H1 (cell line): ENCODE measurements at regions not wholly inside any gene's neighbourhood (a gene's known extent, or its start where the extent isn't known, plus 50 kb on each side); places are given as distances from the start of the nearest gene placed in this dataset.
"Not testable (repeated sequence)": the region's sequence is repeated elsewhere in the genome, so short reads cannot be mapped to it uniquely, and the experiment has no call there.

Source experiments
- CTCF ChIA-PET: fragments of 300-600 bp; sonication (Branson Sonifier 250); formaldehyde crosslinking; loops from one replicate; lab custom pipeline; 2021; ENCODE audit not compliant: partially characterized antibody; lab: Charles Lee
- POLR2A ChIA-PET: fragments of 300-600 bp; sonication (Branson Sonifier 250); formaldehyde crosslinking; loops from one replicate; lab custom pipeline; 2021; ENCODE audit warnings: inconsistent platforms; ENCODE audit not compliant: partially characterized antibody; lab: Charles Lee
- DNase-seq, 2 experiments: peaks; one replicate each; pipeline versions ENCODE4 v3.0.0 to v3.0.0-alpha.2; 2010 to 2022; ENCODE audit warnings: low spot score in 2 of 2, low read depth in 1 of 2, mixed read lengths in 1 of 2
- FAIRE-seq: peaks from 2 replicates; lab custom pipeline; 2011; peaks lifted over from hg19 to GRCh38; lab: Jason Lieb, UNC
- H2AFZ ChIP-seq: 2 replicates; pipeline ENCODE4 v1.8.1; 2012; ENCODE audit warnings: low read length, inconsistent platforms
- H2AK5ac ChIP-seq: 2 replicates; pipeline ENCODE4 v1.6.1; 2013; ENCODE audit warnings: low read depth, low read length
- H2BK120ac ChIP-seq: replicated peaks from 2 replicates; pipeline ENCODE3; 2013; ENCODE audit warnings: low read depth, low read length, inconsistent platforms
- H2BK12ac ChIP-seq: 2 replicates; pipeline ENCODE4 v1.6.1; 2013; ENCODE audit warnings: low read depth, low read length
- H2BK15ac ChIP-seq: 2 replicates; pipeline ENCODE4 v1.6.1; 2013; ENCODE audit warnings: low read length
- H2BK20ac ChIP-seq: 2 replicates; pipeline ENCODE4 v1.6.1; 2013; ENCODE audit warnings: low read length
- H2BK5ac ChIP-seq: 2 replicates; pipeline ENCODE4 v1.6.1; 2013; ENCODE audit warnings: low read depth, low read length
- H3K14ac ChIP-seq: 2 replicates; pipeline ENCODE4 v1.6.1; 2013; ENCODE audit warnings: inconsistent platforms; ENCODE audit not compliant: insufficient read length
- H3K18ac ChIP-seq: 2 replicates; pipeline ENCODE4 v1.6.1; 2013; ENCODE audit warnings: low read length; ENCODE audit errors: extremely low read depth
- H3K23ac ChIP-seq: 2 replicates; pipeline ENCODE4 v1.6.1; 2013; ENCODE audit warnings: inconsistent platforms; ENCODE audit not compliant: insufficient read length
- H3K23me2 ChIP-seq: 2 replicates; pipeline ENCODE4 v1.6.1; 2013; ENCODE audit warnings: low read depth, low read length
- H3K27ac ChIP-seq: 2 replicates; pipeline ENCODE4 v1.6.1; 2011; ENCODE audit warnings: low read depth, low read length, inconsistent platforms
- H3K27me3 ChIP-seq, 4 experiments: replicated peaks in 1 of 4; 1 replicate in 1 of 4; 2 replicates in 3 of 4; pipeline versions ENCODE4 v1.6.1 to v1.8.1; 2011 to 2013; ENCODE audit warnings: low read length in 3 of 4, mild to moderate bottlenecking in 3 of 4, inconsistent platforms in 2 of 4, mixed read lengths in 2 of 4, moderate library complexity in 1 of 4; ENCODE audit not compliant: control insufficient read depth in 3 of 4, insufficient read depth in 3 of 4; ENCODE audit errors: extremely low read depth in 1 of 4
- H3K36me3 ChIP-seq, 4 experiments: 2 replicates each; pipeline versions ENCODE4 v1.6.1 to v1.8.1; 2011 to 2013; ENCODE audit warnings: mild to moderate bottlenecking in 4 of 4, low read length in 3 of 4, moderate library complexity in 2 of 4, control low read depth in 1 of 4, inconsistent platforms in 1 of 4; ENCODE audit not compliant: insufficient read depth in 4 of 4, control insufficient read depth in 2 of 4
- H3K4ac ChIP-seq: replicated peaks from 2 replicates; pipeline ENCODE3; 2013; ENCODE audit warnings: low read length, low read depth, mixed read lengths, inconsistent platforms; ENCODE audit not compliant: insufficient read length
- H3K4me1 ChIP-seq, 4 experiments: replicated peaks in 1 of 4; 1 replicate in 1 of 4; 2 replicates in 3 of 4; pipeline versions ENCODE4 v1.6.1 to v1.8.1; 2011 to 2013; ENCODE audit warnings: low read length in 3 of 4, inconsistent platforms in 2 of 4, mixed read lengths in 1 of 4; ENCODE audit not compliant: insufficient read depth in 4 of 4, control insufficient read depth in 3 of 4
- H3K4me2 ChIP-seq, 2 experiments: 2 replicates each; pipeline versions ENCODE4 v1.6.1 to v1.8.1; 2011 to 2013; ENCODE audit warnings: low read depth in 2 of 2, low read length in 2 of 2, control low read depth in 1 of 2, inconsistent platforms in 1 of 2, mild to moderate bottlenecking in 1 of 2; ENCODE audit not compliant: insufficient read depth in 1 of 2
- H3K4me3 ChIP-seq, 4 experiments: fragments of 200-600, 300-600 bp in 1 of 4; sonication (generic), shearing (Covaris generic), sonication (Bioruptor Twin) in 1 of 4; 2 replicates each; pipeline versions ENCODE4 v1.5.1 to v1.8.1; 2011 to 2016; ENCODE audit warnings: low read length in 4 of 4, low read depth in 3 of 4, control low read depth in 2 of 4, inconsistent platforms in 2 of 4, mild to moderate bottlenecking in 2 of 4, mixed read lengths in 1 of 4, moderate library complexity in 1 of 4; ENCODE audit not compliant: insufficient read depth in 2 of 4; ENCODE audit errors: extremely low read depth in 1 of 4
- H3K56ac ChIP-seq: replicated peaks from 2 replicates; pipeline ENCODE3; 2013; ENCODE audit warnings: low read depth, mild to moderate bottlenecking, mixed read lengths, low read length, inconsistent platforms; ENCODE audit not compliant: insufficient read length
- H3K79me1 ChIP-seq: 2 replicates; pipeline ENCODE4 v1.6.1; 2013; ENCODE audit warnings: low read depth, low read length, control low read depth
- H3K79me2 ChIP-seq, 2 experiments: 2 replicates each; pipeline versions ENCODE4 v1.6.1 to v1.8.1; 2012 to 2013; ENCODE audit warnings: low read length in 2 of 2, mild to moderate bottlenecking in 2 of 2, inconsistent platforms in 1 of 2; ENCODE audit not compliant: insufficient read depth in 2 of 2, control insufficient read depth in 1 of 2
- H3K9ac ChIP-seq, 4 experiments: replicated peaks in 1 of 4; 1 replicate in 1 of 4; 2 replicates in 3 of 4; pipeline versions ENCODE4 v1.6.1 to v1.8.1; 2011 to 2013; ENCODE audit warnings: low read depth in 3 of 4, low read length in 3 of 4, control low read depth in 2 of 4, mild to moderate bottlenecking in 2 of 4, moderate library complexity in 2 of 4, inconsistent platforms in 1 of 4; ENCODE audit errors: extremely low read depth in 1 of 4
- H3K9me3 ChIP-seq, 2 experiments: 2 replicates each; pipeline versions ENCODE4 v1.6.1 to v1.8.1; 2012 to 2013; ENCODE audit warnings: mild to moderate bottlenecking in 2 of 2, moderate library complexity in 2 of 2, control low read depth in 1 of 2, inconsistent platforms in 1 of 2, low read depth in 1 of 2, low read length in 1 of 2, mixed read lengths in 1 of 2; ENCODE audit not compliant: insufficient read depth in 2 of 2
- H4K20me1 ChIP-seq, 2 experiments: replicated peaks in 1 of 2; 2 replicates each; pipeline versions ENCODE3 to v1.8.1; 2011 to 2013; ENCODE audit warnings: inconsistent platforms in 2 of 2, low read length in 2 of 2, mild to moderate bottlenecking in 1 of 2; ENCODE audit not compliant: insufficient read depth in 2 of 2, control insufficient read depth in 1 of 2
- H4K5ac ChIP-seq: 2 replicates; pipeline ENCODE4 v1.6.1; 2013; ENCODE audit warnings: low read length, low read depth, mixed read lengths, inconsistent platforms; ENCODE audit not compliant: insufficient read length
- H4K8ac ChIP-seq: 2 replicates; pipeline ENCODE4 v1.8.0; 2013; ENCODE audit warnings: mild to moderate bottlenecking, moderate library complexity, low read length, inconsistent platforms; ENCODE audit not compliant: insufficient read depth; ENCODE audit errors: extremely low read depth
- H4K91ac ChIP-seq: replicated peaks from 2 replicates; pipeline ENCODE3; 2013; ENCODE audit warnings: low read length, mixed read lengths, inconsistent platforms; ENCODE audit not compliant: insufficient read length
- WGBS, 2 experiments: shearing (Covaris generic) in 1 of 2; methylation state at CpG; one replicate each; pipeline versions ENCODE4 v1.1.6 to v1.1.7; 2013 to 2015; ENCODE audit warnings: low lambda C conversion rate in 2 of 2, mixed read lengths in 2 of 2, inconsistent platforms in 1 of 2, low coverage in 1 of 2, missing lambda C conversion rate in 1 of 2; ENCODE audit not compliant: insufficient replicate concordance in 2 of 2, insufficient coverage in 1 of 2, insufficient read length in 1 of 2; ENCODE audit errors: extremely low coverage in 1 of 2, missing lambda C conversion rate in 1 of 2; 5-methylcytosine and 5-hydroxymethylcytosine counted together

- DNase-seq, H3K4me3 ChIP-seq, H3K18ac ChIP-seq, H3K56ac ChIP-seq, H3K27me3 ChIP-seq, H2BK20ac ChIP-seq, H4K91ac ChIP-seq, H4K5ac ChIP-seq, H2BK120ac ChIP-seq, H3K23ac ChIP-seq, CTCF ChIA-PET, H3K4ac ChIP-seq, H3K9me3 ChIP-seq, H4K20me1 ChIP-seq, H3K79me1 ChIP-seq, H4K8ac ChIP-seq, POLR2A ChIA-PET, H3K14ac ChIP-seq, H2BK15ac ChIP-seq, H2BK5ac ChIP-seq, FAIRE-seq, H2BK12ac ChIP-seq, H3K79me2 ChIP-seq, H3K4me1 ChIP-seq, H2AK5ac ChIP-seq, H3K9ac ChIP-seq, H2AFZ ChIP-seq, H3K4me2 ChIP-seq, H3K27ac ChIP-seq: not testable (repeated sequence)
- Histone ChIP-seq H3K36me3 (peaks cover 0 to 16% (median 5%) of the 10 kb centered on the region in 4 experiments; a peak in 3 of 8 replicates), H3K23me2 (peaks cover 27% of the 10 kb centered on the region; the same call in 1 of the 2 replicates)
- 83% methylated on average over 1 of the region's 1 CpG; no CpG with 5 or more reads in 1 of the 2 experiments for WGBS, 2 experiments
These were observed 210.8 kb downstream of the LMLN start for GRCh38 chr3:198170781-198171180.

DNA sequence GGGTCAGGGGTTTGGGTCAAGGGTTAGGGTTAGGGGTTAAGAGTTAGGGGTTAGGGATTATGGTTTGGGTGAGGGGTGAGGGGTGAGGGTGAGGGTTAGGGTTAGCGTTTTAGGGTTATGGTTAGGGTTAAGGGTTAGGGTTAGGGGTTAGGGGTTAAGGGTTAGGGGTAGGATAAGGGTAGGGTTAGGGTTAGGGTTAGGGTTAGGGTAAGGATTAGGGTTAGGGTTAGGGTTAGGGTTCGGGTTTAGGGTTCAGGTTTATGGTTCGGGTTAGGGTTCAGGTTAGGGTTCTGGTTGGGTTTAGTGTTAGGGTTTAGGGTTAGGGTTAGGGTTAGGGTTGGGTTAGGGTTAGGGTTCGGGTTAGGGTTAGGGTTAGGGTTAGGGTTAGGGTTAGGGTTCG, 213.1 kb downstream of the LMLN start:
- H4K5ac ChIP-seq, H3K4me1 ChIP-seq, H3K18ac ChIP-seq, H2BK15ac ChIP-seq, H3K27ac ChIP-seq, H2BK5ac ChIP-seq, H3K56ac ChIP-seq, H3K23ac ChIP-seq, H2AFZ ChIP-seq, H2BK120ac ChIP-seq, POLR2A ChIA-PET, H4K91ac ChIP-seq, H3K14ac ChIP-seq, H3K27me3 ChIP-seq, H3K4me2 ChIP-seq, H3K79me1 ChIP-seq, H3K4ac ChIP-seq, H3K9me3 ChIP-seq, H2BK12ac ChIP-seq, DNase-seq, H3K79me2 ChIP-seq, H2BK20ac ChIP-seq, CTCF ChIA-PET, H4K8ac ChIP-seq, H3K9ac ChIP-seq, H4K20me1 ChIP-seq, H2AK5ac ChIP-seq, H3K4me3 ChIP-seq: not testable (repeated sequence)
- Histone ChIP-seq H3K36me3 (peaks cover 0 to 15% (median 5%) of the 10 kb centered on the region in 4 experiments; a peak in 3 of 8 replicates), H3K23me2 (peaks cover 27% of the 10 kb centered on the region; the same call in 1 of the 2 replicates)
- peak; percentile 97 for FAIRE-seq
- 87 to 100% methylated on average over 3 to 5 of the region's 5 CpGs for WGBS, 2 experiments
